ENCODE measurements at regions not wholly inside any gene's neighbourhood (a gene's known extent, or its start where the extent isn't known, plus 50 kb on each side); places are given as distances from the start of the nearest gene placed in this dataset.

- peak; percentile 43 to 65 for DNase-seq (ENCODE audit: low read depth in 2 of 2)
- H3K4me3 ChIP-seq (replicated peaks in 1 of 2; ENCODE audit: low read depth in 2 of 2, low read length in 2 of 2): no peak overlapping the region
- no peak for TF ChIP-seq CTCF (IDR thresholded peaks at IDR 0.05; ENCODE audit: low read depth, low read length)
Measured at GRCh38 chr2:37781028-37781427, 109.6 kb upstream of the CDC42EP3 start.

GRCh38 chr2:37782155-37782673, 110.8 kb upstream of the CDC42EP3 start:
- no peak overlapping the region for H3K4me3 ChIP-seq (replicated peaks in 1 of 2; ENCODE audit: low read depth in 2 of 2, low read length in 2 of 2)
- no peak for TF ChIP-seq CTCF (IDR thresholded peaks at IDR 0.05; ENCODE audit: low read depth, low read length)
- DNase-seq (ENCODE audit: low read depth in 2 of 2): no peak

GRCh38 chr2:37782721-37783371, 111.4 kb upstream of the CDC42EP3 start:
- TF ChIP-seq CTCF (IDR thresholded peaks at IDR 0.05; ENCODE audit: low read depth, low read length): no peak
- H3K4me3 ChIP-seq (replicated peaks in 1 of 2; ENCODE audit: low read depth in 2 of 2, low read length in 2 of 2): no peak overlapping the region
- no peak for DNase-seq (ENCODE audit: low read depth in 2 of 2)

GRCh38 chr2:37783545-37783944, 112.1 kb upstream of the CDC42EP3 start:
- H3K4me3 ChIP-seq (replicated peaks in 1 of 2; ENCODE audit: low read depth in 2 of 2, low read length in 2 of 2): no peak overlapping the region
- no peak for DNase-seq (ENCODE audit: low read depth in 2 of 2)
- no peak for TF ChIP-seq CTCF (IDR thresholded peaks at IDR 0.05; ENCODE audit: low read depth, low read length)

GRCh38 chr2:37784071-37784758, 112.8 kb upstream of the CDC42EP3 start:
- TF ChIP-seq CTCF (IDR thresholded peaks at IDR 0.05; ENCODE audit: low read depth, low read length): no peak
- no peak overlapping the region for H3K4me3 ChIP-seq (replicated peaks in 1 of 2; ENCODE audit: low read depth in 2 of 2, low read length in 2 of 2)
- no peak for DNase-seq (ENCODE audit: low read depth in 2 of 2)

- TF ChIP-seq CTCF (IDR thresholded peaks at IDR 0.05; ENCODE audit: low read depth, low read length): no peak
- no peak for DNase-seq (ENCODE audit: low read depth in 2 of 2)
- no peak overlapping the region for H3K4me3 ChIP-seq (replicated peaks in 1 of 2; ENCODE audit: low read depth in 2 of 2, low read length in 2 of 2)
Measured at GRCh38 chr2:37784759-37785149, 113.3 kb upstream of the CDC42EP3 start.

Measured in cardiac fibroblast (primary cell).